HG02840 (cell line): ENCODE measurements at regions not wholly inside any gene's neighbourhood (a gene's known extent, or its start where the extent isn't known, plus 50 kb on each side); places are given as distances from the start of the nearest gene placed in this dataset.
"Not testable (repeated sequence)": the region's sequence is repeated elsewhere in the genome, so short reads cannot be mapped to it uniquely, and the experiment has no call there.

Source experiments
- ATAC-seq: cut with Tn5 transposase; IDR thresholded peaks from one replicate; pipeline ENCODE4 v1.9.1; 2021; ENCODE audit warnings: mild to moderate bottlenecking, moderate library complexity, moderate number of reproducible peaks; ENCODE audit not compliant: unreplicated experiment, low FRiP score

DNA sequence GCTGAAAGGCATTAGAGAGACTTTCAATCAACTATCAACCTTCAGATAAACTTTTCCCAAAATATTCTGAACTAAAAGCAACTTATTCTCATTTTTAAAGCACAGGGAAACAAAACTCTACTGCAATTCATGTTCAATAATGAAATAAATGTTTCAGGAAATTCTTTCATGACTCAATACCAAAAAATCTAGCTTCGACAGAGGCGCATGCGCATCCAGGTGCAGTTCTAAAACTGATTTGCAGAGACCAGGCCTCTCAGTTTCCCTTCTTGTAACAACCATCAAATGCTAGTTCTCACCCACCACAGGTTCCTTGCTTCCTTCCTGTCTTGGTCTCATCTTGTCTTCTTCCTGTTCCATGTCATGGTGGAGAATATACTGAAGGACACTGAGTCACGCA lies 55.3 kb upstream of the NRBF2 start:
- ATAC-seq: no peak

DNA sequence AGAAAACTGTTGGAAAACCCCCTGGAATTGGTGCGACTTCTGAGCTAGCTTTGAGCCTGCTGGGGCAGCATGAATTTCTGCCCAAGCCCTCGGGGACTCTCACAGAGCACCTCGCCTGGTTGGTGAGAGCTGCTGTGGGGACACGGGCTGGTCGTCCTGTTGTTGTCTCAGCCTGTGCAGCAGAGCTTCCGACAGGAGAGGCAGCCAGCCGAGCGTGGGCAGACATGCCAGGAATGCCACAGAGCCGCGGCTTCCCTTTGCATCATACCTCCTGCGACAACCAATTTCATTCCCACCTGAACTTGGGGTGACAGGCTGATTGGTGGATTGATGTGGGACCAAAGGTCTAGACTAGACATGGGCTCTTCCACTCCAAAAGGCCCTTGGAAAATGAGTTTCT lies 60.2 kb upstream of the NRBF2 start:
- no peak for ATAC-seq

DNA sequence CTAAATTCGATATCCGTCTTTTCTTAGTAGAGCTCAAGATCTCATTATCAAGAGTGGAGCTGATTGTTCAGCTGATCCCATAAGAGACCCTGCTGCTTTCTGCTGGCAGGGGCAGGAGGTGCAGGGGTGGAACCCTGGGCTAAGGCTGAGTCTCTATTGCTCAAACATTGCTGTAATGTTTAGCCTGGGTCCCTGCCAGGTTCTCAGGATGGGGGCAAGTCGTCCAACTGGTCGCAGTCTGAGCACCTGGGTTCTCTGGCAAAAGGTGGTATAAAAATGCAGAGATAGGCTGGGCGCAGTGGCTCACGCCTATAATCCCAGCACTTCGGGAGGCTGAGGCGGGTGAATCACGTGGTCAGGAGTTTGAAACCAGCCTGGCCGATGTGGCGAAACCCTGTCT lies 62.0 kb upstream of the NRBF2 start:
- ATAC-seq: no peak

DNA sequence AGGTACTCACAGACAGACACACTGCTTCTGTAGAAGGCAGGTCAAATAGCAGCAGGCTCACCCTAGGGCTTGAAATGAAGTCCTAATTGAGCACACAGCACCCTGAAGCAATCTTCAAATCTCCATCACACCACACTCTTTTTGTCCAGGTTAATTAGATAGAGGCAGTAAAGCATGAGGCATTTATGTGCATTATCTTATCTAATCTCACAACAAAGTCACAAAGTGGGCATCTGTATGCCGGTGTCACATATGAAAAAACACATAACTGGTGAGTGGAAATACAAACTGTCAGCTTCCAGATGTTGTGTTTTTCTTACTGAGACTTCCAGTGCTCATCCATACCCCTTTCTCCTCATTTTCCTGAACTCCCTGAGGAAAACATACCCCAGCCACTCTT lies 63.8 kb upstream of the NRBF2 start:
- no peak for ATAC-seq

DNA sequence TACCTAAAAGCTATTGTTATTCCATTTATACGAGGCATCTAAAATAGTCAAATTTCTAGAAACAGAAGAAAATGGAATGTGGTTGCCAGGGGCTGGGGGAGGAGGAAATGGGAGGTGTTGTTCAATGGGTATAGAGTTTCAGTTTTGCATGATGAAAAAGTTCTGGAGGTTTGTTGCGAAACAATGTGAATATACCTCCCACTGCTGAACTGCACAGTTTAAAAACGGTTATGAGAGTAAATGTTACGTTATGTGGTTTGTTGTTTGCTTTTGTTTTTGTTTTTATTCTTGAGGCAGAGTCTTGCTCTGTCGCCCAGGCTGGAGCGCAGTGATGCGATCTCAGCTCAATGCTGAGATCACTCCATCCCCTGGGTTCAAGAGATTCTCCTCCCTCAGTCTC lies 64.9 kb upstream of the NRBF2 start:
- ATAC-seq: no peak

DNA sequence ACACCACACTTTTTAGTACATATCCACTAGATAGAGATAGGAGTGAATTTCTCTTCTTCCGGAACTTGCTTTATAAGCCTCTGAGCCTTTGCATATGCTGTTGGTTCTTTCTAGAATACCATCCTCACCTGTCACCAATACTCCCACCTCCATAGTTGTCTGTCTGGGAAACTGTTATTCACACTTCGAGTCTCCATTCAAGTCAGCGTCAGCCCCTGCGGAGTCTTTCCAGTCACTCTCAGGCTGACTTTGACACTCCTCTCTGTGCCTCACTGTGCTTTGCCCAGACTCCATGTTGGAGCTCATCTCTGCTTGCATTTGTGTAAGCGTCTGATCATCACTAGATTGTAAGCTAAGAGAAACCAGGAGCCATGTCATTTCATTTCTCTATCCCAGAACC lies 66.5 kb upstream of the NRBF2 start:
- ATAC-seq: no peak

DNA sequence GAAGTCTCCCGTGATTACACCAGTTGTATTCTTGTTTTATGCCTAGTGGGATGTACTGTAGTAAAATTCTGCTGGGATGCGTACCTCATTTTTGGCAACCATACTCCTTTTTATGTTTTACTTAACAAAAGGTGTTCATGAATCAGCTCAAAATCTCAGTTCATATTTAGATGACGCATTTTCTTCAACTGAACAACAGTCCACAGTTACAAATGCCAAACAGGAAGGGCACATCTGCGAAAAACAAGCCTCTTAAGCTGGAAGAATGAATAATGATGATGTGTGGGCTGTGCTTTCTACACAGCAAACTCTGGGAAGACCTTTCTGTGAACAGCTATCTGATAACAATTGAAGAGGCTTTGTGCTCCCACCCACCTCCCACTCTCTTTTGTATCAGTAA lies 68.4 kb upstream of the NRBF2 start:
- ATAC-seq: no peak

DNA sequence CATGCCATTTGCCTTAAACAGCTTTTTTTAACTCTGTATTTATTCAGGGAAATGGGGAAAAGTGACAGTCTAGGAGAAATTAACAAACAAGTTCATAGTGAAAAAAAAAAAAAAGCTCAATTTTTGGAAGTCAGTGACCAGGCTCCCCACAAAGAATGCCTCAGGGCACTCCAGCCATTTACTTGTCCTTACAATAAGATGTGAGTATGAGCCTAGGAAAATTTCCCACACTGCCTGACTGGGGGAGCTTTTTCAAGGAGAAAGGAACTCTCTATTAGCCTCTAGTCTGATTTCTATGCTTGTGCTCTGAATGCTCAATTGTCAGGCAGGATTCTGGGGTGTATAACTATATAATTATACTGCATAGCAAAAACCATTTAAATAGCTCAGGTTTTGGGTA lies 74.9 kb upstream of the NRBF2 start:
- ATAC-seq: no peak

DNA sequence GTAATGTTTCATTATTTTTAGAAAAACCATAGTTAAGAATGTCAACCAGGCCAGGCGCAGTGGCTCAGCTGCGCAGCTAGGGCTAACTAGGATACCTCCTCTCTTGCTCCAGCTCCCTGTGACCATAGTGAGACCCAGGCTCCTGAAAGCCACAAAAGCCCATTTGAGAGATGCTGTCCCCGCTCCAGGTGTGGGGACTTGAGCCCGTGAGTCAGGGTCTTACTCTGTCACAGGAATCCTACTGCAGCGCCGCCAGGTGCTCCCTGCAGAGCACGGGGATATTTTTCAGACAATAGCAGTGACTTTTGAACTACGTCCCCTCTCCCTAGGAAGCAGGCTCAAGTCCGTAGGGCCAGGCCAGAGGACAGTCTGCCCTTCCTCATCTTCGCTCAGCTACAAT lies 75.6 kb upstream of the NRBF2 start:
- no peak for ATAC-seq

DNA sequence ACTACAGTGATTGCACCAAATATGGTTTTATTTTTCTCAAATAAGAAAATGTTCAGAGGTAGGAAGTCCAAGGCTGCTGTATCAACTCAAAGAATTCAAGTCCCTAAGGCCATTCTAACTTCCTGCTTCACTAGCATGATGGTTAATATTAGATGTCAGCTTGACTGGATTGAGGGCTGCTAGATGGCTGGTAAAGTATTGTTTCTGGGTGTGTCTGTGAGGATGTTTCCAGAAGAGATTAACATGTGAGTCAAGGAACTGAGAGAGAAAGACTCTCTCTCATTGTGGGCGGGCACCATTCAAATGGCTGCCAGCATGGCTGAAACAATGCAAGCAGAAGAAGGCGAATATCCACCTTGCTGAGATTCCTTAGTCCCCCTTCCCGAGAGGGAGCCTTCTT lies 77.4 kb upstream of the NRBF2 start:
- no peak for ATAC-seq

DNA sequence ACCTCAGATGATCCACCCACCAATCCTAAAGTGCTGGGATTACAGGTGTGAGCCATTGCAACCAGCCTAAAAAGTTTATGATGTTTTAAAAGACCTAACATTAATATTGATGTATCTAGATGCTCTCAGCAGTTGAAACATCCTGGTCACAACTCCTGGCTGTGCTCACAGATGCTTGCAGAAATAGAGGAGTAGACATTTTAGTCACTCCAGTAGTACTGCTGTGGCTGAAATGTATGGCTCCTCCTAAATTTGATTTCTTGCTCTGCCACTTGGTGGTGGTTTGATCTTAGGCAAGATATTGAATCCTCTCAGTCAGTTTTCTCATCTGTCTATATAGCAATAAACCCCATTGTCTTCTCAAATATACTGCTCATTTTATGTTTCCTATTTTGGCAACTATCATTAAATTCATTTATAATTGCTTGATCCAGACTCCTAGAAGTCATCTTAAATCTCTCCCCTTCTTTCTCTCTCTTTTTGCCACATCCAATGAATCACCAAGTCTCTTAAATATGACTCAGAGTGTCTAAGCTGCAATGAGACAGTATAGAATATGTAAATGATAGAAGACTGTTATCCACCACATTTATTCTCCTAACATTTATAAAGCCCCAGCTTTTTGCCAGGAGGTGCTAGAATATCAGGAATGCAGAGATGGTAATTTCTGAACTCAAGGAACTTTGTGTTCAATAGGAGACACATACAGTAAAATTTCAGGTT lies 78.1 kb upstream of the NRBF2 start:
- no peak for ATAC-seq

DNA sequence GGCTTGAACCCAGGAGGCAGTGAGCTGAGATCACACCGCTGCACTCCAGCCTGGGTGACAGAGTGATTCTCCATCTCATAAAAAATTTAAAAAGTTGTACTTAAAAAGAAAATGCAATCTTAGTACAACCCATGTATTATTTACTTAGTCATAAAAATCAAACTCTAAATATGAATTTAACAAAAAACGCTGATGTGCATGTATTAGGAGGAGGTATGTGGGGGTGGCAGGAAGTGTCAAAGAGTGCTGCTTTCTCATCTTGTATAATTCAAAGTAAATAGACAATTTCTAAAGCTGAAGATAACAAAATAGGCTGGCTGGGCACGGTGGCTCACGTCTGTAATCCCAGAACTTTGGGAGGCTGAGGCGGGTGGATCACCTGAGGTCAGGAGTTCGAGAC lies 81.0 kb upstream of the NRBF2 start:
- ATAC-seq: no peak

DNA sequence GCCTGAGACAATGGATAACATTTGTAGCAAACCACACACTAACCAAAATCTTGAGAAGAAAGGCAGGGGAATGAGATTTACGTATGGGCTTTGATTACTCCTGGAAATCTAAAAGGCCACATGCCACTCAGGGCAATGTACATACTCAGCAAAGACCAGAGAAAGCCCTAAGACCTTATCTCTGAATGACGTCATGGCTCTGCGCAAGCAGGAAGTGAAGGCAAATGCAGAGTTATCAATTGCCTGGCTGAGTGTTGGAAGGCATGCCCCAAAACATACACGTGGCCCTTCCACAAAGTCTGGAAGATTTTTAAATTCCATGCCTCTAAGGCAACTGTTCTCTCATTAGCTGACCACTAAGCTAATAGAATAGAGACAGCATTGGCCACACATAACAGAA lies 90.9 kb upstream of the NRBF2 start:
- ATAC-seq: no peak

DNA sequence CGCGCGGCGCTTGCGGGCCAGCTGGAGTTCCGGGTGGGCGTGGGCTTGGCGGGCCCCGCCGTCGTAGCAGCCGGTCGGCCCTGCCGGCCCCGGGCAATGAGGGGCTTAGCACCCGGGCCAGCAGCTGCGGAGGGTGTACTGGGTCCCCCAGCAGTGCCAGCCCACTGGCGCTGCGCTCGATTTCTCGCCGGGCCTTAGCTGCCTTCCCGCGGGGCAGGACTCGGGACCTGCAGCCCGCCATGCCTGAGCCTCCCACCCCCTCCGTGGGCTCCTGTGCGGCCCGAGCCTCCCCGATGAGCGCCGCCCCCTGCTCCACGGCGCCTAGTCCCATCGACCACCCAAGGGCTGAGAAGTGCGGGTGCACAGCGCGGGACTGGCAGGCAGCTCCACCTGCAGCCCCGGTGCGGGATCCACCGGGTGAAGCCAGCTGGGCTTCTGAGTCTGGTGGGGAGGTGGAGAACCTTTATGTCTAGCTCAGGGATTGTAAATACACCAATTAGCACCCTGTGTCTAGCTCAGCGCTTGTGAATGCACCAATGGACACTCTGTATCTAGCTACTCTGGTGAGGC lies 99.4 kb upstream of the NRBF2 start:
- ATAC-seq: not testable (repeated sequence)

DNA sequence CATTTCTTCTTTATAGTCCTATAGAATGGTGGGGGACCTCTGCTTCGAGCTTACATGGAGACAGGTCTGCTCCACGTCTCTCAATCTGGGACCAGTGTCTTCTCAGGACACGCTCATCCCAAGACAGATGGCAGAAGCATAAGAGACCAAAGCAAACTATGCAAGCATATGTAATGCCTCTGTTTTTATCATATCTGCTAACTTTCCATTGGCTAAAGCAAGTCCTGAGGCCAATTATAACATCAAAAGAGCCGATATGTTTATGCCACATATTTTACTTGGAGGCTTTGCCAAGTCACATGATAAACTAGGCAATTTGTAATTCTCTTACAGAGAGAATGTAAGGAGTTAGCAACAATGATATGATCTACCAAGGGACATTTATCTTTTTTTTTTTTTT lies 102.6 kb upstream of the NRBF2 start:
- no peak for ATAC-seq

DNA sequence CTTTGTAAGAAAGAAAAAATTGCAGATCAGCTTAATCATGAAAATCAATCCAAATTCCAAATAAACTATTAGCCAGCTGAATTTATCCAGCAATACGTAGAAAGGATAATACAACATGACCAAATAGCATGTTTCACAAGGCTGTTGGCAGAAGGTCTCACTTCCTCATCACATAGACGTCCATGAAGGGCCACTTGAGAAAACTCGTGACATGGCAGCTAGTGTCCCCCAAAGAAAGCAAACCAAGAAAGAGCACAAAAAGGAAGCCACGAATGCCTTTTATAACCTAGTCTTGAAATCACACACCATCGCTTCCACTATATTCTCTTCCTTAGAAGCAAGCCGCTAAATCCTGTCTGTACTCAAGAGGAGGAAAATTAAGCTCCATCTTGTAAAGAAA lies 105.6 kb upstream of the NRBF2 start:
- no peak for ATAC-seq

DNA sequence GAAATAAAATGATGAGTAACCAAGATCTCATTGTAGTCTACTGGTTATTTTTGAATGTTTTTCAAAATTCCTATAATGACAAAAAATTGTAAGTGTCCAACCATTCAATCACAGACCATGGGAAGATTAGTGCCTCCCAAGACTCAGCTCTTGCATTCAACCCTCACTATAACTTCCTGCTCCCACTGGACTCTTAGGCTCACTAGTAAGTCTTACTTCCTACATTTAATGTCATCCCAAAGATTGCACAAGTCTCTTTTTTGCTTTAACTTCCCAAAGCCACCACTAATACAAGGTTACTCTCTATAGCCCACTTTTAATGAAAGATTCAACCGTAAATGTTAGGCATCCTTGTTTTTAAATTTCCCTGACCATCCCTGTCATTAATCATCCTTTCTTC lies 111.9 kb upstream of the NRBF2 start:
- no peak for ATAC-seq

DNA sequence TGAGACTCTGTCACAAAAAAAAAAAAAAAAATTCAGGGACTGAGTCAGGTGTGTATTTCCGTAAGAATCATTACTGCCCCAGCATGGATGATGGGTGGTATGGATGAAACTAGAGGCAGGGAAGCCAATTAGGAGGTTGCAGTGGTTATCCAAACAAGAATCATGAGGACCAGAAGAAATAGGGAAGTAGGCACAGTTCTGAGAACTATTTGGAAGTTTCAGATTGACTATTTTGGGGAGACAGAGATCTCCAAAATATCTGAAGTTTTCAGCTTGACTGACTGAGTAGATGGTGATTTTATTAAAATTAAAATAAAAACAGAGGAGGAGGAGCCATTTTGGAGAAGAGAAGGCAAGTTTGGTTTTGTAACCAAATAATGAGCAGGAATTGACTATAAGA lies 119.4 kb upstream of the NRBF2 start:
- ATAC-seq: no peak

DNA sequence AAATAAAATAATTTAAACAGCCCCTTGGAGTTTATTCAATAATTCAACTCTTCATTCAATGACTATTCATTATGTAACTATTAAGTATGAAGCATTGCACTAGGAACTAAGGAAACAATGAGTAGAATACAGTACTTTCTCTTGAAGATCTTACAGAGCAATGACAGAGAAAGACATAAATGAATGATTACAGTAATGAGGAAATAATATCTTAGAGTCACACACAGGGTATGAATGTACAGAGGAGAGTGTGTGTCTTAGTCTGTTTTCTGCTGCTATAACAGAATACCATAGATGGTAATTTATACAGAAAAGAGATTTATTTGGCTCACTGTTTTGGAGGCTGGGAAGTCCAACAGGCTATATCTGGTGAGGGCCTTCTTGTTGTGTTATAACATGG lies 120.5 kb upstream of the NRBF2 start:
- ATAC-seq: no peak

DNA sequence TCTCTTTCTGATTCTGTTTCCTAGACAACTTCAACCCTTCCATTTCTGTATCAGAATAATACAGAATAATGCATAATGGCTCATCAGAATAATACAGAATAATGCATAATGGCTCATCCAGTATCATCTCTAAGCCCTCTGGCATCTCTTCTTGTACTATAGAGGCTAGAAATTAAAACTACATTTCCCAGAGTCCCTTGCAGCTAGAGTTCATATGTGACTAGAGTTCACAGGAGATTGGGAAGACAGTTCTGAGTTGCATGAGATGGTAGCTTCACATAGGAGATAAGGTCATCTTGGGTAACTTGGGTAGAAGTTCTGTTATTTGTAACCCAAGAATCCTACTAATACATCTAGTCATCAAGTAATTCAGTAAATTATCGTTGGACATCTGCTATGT lies 122.9 kb upstream of the NRBF2 start:
- ATAC-seq: no peak

DNA sequence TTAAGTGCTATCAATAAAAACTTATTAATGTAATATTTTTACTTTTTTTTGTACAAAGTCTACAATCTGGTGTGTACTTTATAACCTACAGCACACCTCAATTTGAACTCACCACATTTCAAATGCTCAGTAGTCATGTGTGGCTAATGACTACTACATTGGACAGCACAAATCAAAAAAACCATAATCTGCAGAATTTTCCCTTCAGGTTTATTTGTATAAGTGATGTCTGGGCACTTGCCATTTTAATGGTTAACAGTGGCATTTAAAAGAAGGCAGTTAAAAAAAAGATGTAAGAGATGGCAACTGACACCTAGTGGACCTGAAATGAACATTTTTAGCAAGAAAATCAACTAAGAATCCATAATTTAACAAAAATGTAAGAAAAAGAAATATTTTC lies 124.6 kb upstream of the NRBF2 start:
- ATAC-seq: no peak

DNA sequence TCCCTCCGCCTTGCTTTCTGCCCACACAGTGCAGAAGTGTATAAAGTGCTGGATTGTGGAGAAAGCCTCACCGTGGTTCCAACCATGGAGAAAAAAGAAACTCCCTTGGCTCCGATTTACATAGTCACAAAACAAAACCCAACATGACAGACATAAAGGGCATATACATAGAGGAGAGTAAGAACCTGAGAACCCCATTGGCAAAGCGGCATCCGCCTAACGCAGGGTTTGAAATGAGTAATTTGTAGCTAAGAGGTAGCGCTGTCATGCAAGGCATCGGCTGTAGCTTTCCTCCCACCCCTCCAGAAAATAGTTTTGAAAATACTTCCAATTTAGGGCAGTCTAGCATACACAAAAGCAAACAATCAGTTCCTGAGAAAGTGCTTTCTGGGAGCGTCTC lies 126.0 kb upstream of the NRBF2 start:
- ATAC-seq: no peak

DNA sequence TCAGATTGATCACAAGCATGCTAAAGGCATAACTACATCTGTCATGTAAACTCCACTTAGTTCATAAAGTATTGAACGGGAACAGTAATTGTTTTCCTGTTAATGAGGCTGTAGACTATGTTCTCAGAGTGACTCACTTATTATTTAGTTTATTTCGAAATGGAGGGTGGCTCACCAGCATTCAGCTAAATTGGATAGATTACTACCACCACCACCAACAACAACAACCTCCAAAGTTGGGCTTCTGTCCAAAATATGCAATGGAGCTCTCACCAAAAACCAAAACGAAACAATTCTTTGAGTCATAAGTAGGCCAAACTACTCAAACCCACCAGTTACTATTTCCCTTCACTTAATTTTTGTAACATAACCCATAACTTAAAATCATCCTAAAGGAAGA lies 127.9 kb upstream of the NRBF2 start:
- no peak for ATAC-seq
